MM.1S (cell line): ENCODE measurements at regions not wholly inside any gene's neighbourhood (a gene's known extent, or its start where the extent isn't known, plus 50 kb on each side); places are given as distances from the start of the nearest gene placed in this dataset.

ENCODE experiments used
- DNase-seq: peaks from one replicate; pipeline ENCODE4 v3.0.0-alpha.2; 2015
- H2AFZ ChIP-seq: fragments of 300-600 bp; sonication (generic); 2 replicates; pipeline ENCODE4 v1.6.0; 2016; ENCODE audit warnings: antibody characterized with exemption, low read length
- H3F3A ChIP-seq: fragments of 300-600 bp; sonication (generic); 2 replicates; pipeline ENCODE4 v1.6.1; 2016; ENCODE audit warnings: mild to moderate bottlenecking, antibody characterized with exemption, low read length, moderate library complexity, mixed read lengths; ENCODE audit not compliant: insufficient read depth
- H3K27ac ChIP-seq: fragments of 300-600 bp; sonication (generic); 2 replicates; pipeline ENCODE4 v1.5.1; 2016; ENCODE audit warnings: mild to moderate bottlenecking, low read length
- H3K27me3 ChIP-seq: fragments of 300-600 bp; sonication (generic); replicated peaks from 2 replicates; pipeline ENCODE4 v1.6.0; 2016; ENCODE audit warnings: low read length; ENCODE audit not compliant: insufficient read depth
- H3K36me3 ChIP-seq: fragments of 300-600 bp; sonication (generic); replicated peaks from 2 replicates; pipeline ENCODE4 v1.6.1; 2016; ENCODE audit warnings: mild to moderate bottlenecking, low read length, mixed read lengths; ENCODE audit not compliant: insufficient read depth
- H3K4me1 ChIP-seq: fragments of 300-600 bp; sonication (generic); 2 replicates; pipeline ENCODE4 v1.6.1; 2016; ENCODE audit warnings: low read length, mixed read lengths
- H3K4me2 ChIP-seq: fragments of 300-600 bp; sonication (generic); 2 replicates; pipeline ENCODE4 v1.6.0; 2016; ENCODE audit warnings: low read depth, low read length
- H3K4me3 ChIP-seq: fragments of 300-600 bp; sonication (generic); 2 replicates; pipeline ENCODE4 v1.5.1; 2016; ENCODE audit warnings: low read length, mixed read lengths
- H3K79me2 ChIP-seq: fragments of 300-600 bp; sonication (generic); 2 replicates; pipeline ENCODE4 v1.6.1; 2016; ENCODE audit warnings: mixed run types, low read length, mixed read lengths
- H3K9ac ChIP-seq: fragments of 300-600 bp; sonication (generic); 2 replicates; pipeline ENCODE4 v1.6.1; 2016; ENCODE audit warnings: low read length, mixed read lengths
- H3K9me2 ChIP-seq: fragments of 300-600 bp; sonication (generic); replicated peaks from 2 replicates; pipeline ENCODE4 v1.6.1; 2016; ENCODE audit warnings: mild to moderate bottlenecking, low read length, mixed read lengths; ENCODE audit not compliant: insufficient read depth
- H3K9me3 ChIP-seq: fragments of 300-600 bp; sonication (generic); replicated peaks from 2 replicates; pipeline ENCODE4 v1.6.1; 2016; ENCODE audit warnings: mild to moderate bottlenecking, low read length, mixed read lengths; ENCODE audit not compliant: insufficient read depth
- H4K20me1 ChIP-seq: fragments of 300-600 bp; sonication (generic); 2 replicates; pipeline ENCODE4 v1.6.1; 2016; ENCODE audit warnings: mild to moderate bottlenecking, low read length, moderate library complexity, mixed read lengths; ENCODE audit not compliant: insufficient read depth
- CTCF ChIP-seq: fragments of 300-600 bp; sonication (generic); IDR thresholded peaks from 2 replicates; pipeline ENCODE4 v1.5.1; 2016; ENCODE audit warnings: antibody characterized with exemption, low read length, mixed read lengths
- EZH2 ChIP-seq: fragments of 300-600 bp; sonication (generic); optimal IDR thresholded peaks from 2 replicates; pipeline ENCODE3; 2017; ENCODE audit warnings: low read depth, mild to moderate bottlenecking, antibody characterized with exemption, low read length, mixed read lengths
- EZH2phosphoT487 ChIP-seq: fragments of 300-600 bp; sonication (generic); IDR thresholded peaks from 2 replicates; pipeline ENCODE4 v1.6.1; 2018; ENCODE audit warnings: antibody characterized with exemption, low read length

DNA sequence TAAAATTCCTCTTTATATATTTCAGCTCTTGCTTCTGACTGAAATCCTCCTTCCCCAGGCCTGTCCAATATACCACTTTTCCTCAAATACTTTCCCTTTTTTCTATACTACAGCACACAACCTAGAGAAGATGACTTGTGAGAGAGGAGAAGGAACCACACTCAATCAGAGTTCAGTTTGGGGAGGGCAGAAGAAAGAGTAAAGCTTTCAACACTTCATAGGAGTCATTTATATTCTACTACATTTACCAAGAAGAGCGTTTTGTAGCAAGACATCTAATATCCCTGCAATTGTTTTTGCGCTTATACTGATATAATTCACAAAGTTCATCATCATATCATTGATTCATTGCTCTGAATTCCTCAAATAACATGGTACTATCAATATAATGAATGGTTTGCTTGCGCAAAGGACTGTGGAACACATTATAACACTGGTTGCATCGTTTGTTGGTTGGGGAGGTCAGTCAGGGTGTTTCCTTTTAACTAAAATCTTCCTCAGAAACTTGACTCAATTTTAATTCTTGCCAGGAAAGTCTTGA, 792.5 kb upstream of the CELF2 start:
- Histone ChIP-seq H4K20me1 (no peaks in the 10 kb centered on the region), H3K4me2 (no peak overlapping the region), H3K36me3 (no peaks in the 10 kb centered on the region), H3K9me2 (no peaks in the 10 kb centered on the region), H3K79me2 (no peaks in the 10 kb centered on the region), H3K27me3 (no peaks in the 10 kb centered on the region), H2AFZ (no peak overlapping the region), H3F3A (no peaks in the 10 kb centered on the region), H3K27ac (no peak overlapping the region), H3K4me3 (no peak overlapping the region), H3K4me1 (no peaks in the 10 kb centered on the region), H3K9me3 (no peaks in the 10 kb centered on the region), H3K9ac (no peak overlapping the region)
- TF ChIP-seq EZH2phosphoT487 = no peak
- TF ChIP-seq EZH2 = no peak
- TF ChIP-seq CTCF = no peak
- DNase-seq = no peak

DNA sequence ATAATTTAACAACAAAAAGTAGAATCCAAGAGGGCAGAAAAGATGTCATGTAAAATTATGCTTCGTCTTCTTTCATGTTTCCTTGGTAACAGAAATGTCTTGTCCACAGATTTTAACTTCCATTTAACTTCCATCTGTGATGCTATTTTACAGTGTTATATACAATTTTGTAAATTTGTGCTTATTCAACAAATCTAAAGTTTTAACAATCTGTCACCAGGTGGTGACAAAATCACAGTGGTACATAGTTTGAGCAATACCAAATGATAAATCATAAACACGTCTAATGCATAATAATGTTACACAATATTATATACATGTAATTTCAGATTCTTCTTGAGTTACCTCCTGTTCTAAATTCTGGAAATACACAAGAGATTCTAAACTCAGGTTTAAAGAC, 784.4 kb upstream of the CELF2 start:
- H3K27ac ChIP-seq = no peak overlapping the region
- no peak for DNase-seq
- no peaks in the 10 kb centered on the region for H4K20me1 ChIP-seq
- H3K4me1 ChIP-seq = no peaks in the 10 kb centered on the region
- no peaks in the 10 kb centered on the region for H3F3A ChIP-seq
- no peaks in the 10 kb centered on the region for H3K36me3 ChIP-seq
- no peaks in the 10 kb centered on the region for H3K27me3 ChIP-seq
- TF ChIP-seq CTCF (peak; percentile 5; the same call in 1 of the 2 replicates), EZH2phosphoT487 (no peak)
- no peak overlapping the region for H3K4me2 ChIP-seq
- H2AFZ ChIP-seq = no peak overlapping the region
- H3K79me2 ChIP-seq = no peaks in the 10 kb centered on the region
- no peaks in the 10 kb centered on the region for H3K9me3 ChIP-seq
- no peak overlapping the region for H3K4me3 ChIP-seq
- H3K9ac ChIP-seq = no peak overlapping the region
- no peaks in the 10 kb centered on the region for H3K9me2 ChIP-seq

GRCh38 chr10:10235003-10235402, 782.7 kb upstream of the CELF2 start:
- Histone ChIP-seq H3K4me1 (no peaks in the 10 kb centered on the region), H3K9me2 (no peaks in the 10 kb centered on the region), H3K79me2 (no peaks in the 10 kb centered on the region), H3K9me3 (no peaks in the 10 kb centered on the region), H3K4me2 (no peak overlapping the region), H4K20me1 (no peaks in the 10 kb centered on the region), H3K27ac (no peak overlapping the region), H3K4me3 (no peak overlapping the region), H3K27me3 (no peaks in the 10 kb centered on the region), H3K9ac (no peak overlapping the region), H3F3A (no peaks in the 10 kb centered on the region), H2AFZ (no peak overlapping the region), H3K36me3 (no peaks in the 10 kb centered on the region)
- no peak for TF ChIP-seq EZH2
- no peak for TF ChIP-seq EZH2phosphoT487
- DNase-seq = no peak

GRCh38 chr10:10247585-10247984, 770.1 kb upstream of the CELF2 start:
- no peak overlapping the region for H3K4me3 ChIP-seq
- no peak overlapping the region for H3K9ac ChIP-seq
- no peak for DNase-seq

More at GRCh38 chr10:10247585-10247984, 770.1 kb upstream of the CELF2 start:
- H3K36me3 ChIP-seq = no peaks in the 10 kb centered on the region
- no peaks in the 10 kb centered on the region for H3K27me3 ChIP-seq
- no peaks in the 10 kb centered on the region for H3K79me2 ChIP-seq
- H4K20me1 ChIP-seq = no peaks in the 10 kb centered on the region
- no peaks in the 10 kb centered on the region for H3K9me3 ChIP-seq
- H3F3A ChIP-seq = no peaks in the 10 kb centered on the region
- H3K4me2 ChIP-seq = no peak overlapping the region
- H3K27ac ChIP-seq = no peak overlapping the region
- H3K9me2 ChIP-seq = no peaks in the 10 kb centered on the region
- H3K4me1 ChIP-seq = no peaks in the 10 kb centered on the region
- no peak for TF ChIP-seq EZH2phosphoT487
- TF ChIP-seq EZH2 = no peak
- TF ChIP-seq CTCF = no peak
- H2AFZ ChIP-seq = no peak overlapping the region
